ENCODE measurements at regions not wholly inside any gene's neighbourhood (a gene's known extent, or its start where the extent isn't known, plus 50 kb on each side); places are given as distances from the start of the nearest gene placed in this dataset.

- TF ChIP-seq MAX (IDR thresholded peaks at IDR 0.05): no peak
- no peak for TF ChIP-seq ZFX (IDR thresholded peaks at IDR 0.05)
- TF ChIP-seq EZH2 (IDR thresholded peaks at IDR 0.05): no peak
- TF ChIP-seq CBX3 (IDR thresholded peaks at IDR 0.05; ENCODE audit: low read depth): no peak
- TF ChIP-seq EGR1 (IDR thresholded peaks at IDR 0.05; ENCODE audit: low read depth): no peak
Observed at GRCh38 chr12:59023861-59024424, 103.6 kb upstream of the LRIG3 start (continued).

- Histone ChIP-seq H3K79me2 (ENCODE audit: insufficient read depth, low read length) (no peaks in the 10 kb centered on the region), H3K9me2 (ENCODE audit: insufficient read depth) (no peaks in the 10 kb centered on the region), H3K9me3 (ENCODE audit: control insufficient read depth in 1 of 2, insufficient read depth in 1 of 2, low read depth in 1 of 2, low read length in 2 of 2) (no peaks in the 10 kb centered on the region), H3K4me3 (replicated peaks in 1 of 2; ENCODE audit: low read depth in 1 of 2, low read length in 2 of 2) (no peak overlapping the region), H2AFZ (ENCODE audit: low read depth, low read length, poor library complexity, severe bottlenecking) (no peak overlapping the region), H4K20me1 (ENCODE audit: insufficient read depth) (no peaks in the 10 kb centered on the region), H3K9ac (ENCODE audit: low read length) (no peak overlapping the region), H3K27ac (ENCODE audit: low read depth, low read length) (no peak overlapping the region), H3K4me1 (ENCODE audit: control insufficient read depth in 1 of 2, insufficient read depth in 2 of 2, low read length in 2 of 2) (no peaks in the 10 kb centered on the region), H3K27me3 (ENCODE audit: insufficient read depth, low read length) (no peaks in the 10 kb centered on the region), H3K36me3 (ENCODE audit: control insufficient read depth in 1 of 2, insufficient read depth in 2 of 2, low read length in 2 of 2) (no peaks in the 10 kb centered on the region), H3K4me2 (ENCODE audit: low read length) (no peak overlapping the region)
- BruUV-seq (replicated peaks): no TSS peak
- intact Hi-C loops (cut with micrococcal nuclease): no loop called here
- CTCF ChIA-PET: no interaction called here
- ATAC-seq (no peak), DNase-seq (ENCODE audit: low read depth, low spot score) (no peak)
- POLR2A ChIA-PET: no interaction called here
- TF ChIP-seq ELF1 (IDR thresholded peaks at IDR 0.05; ENCODE audit: borderline replicate concordance, low read depth) (no peak), EZH2 (IDR thresholded peaks at IDR 0.05) (no peak), EGR1 (IDR thresholded peaks at IDR 0.05; ENCODE audit: low read depth) (no peak), CTCF (IDR thresholded peaks at IDR 0.05 in 2 of 3, conservative IDR thresholded peaks at IDR 0.05 in 1 of 3; ENCODE audit: borderline replicate concordance in 1 of 3, insufficient read depth in 1 of 3, low read depth in 2 of 3, low read length in 2 of 3) (no peak), REST (IDR thresholded peaks at IDR 0.05; ENCODE audit: low read depth) (no peak), SIN3A (IDR thresholded peaks at IDR 0.05; ENCODE audit: low read depth) (no peak), ZBTB33 (IDR thresholded peaks at IDR 0.05; ENCODE audit: extremely low read depth, insufficient replicate concordance, low read length) (no peak), FOSL1 (IDR thresholded peaks at IDR 0.05; ENCODE audit: low read depth) (no peak)
- RAD21 ChIA-PET (ENCODE audit: low non-redundant PET in 1 of 2, low total read pairs in 2 of 2, uncharacterized antibody in 2 of 2, unreplicated experiment in 2 of 2): no interaction called here
Observed at GRCh38 chr12:59020073-59020946, 100.0 kb upstream of the LRIG3 start.
